ENCODE measurements at regions not wholly inside any gene's neighbourhood (a gene's known extent, or its start where the extent isn't known, plus 50 kb on each side); places are given as distances from the start of the nearest gene placed in this dataset.

- ChIA-PET CTCF (no interaction called here), POLR2A (no interaction called here)
- H3K4me1 ChIP-seq (ENCODE audit: control extremely low read depth in 1 of 4, control insufficient read depth in 4 of 4, insufficient read depth in 4 of 4, low read length in 3 of 4): no peaks in the 10 kb centered on the region
- H3K9me3 ChIP-seq (ENCODE audit: control extremely low read depth in 1 of 5, control insufficient read depth in 4 of 5, insufficient read depth in 2 of 5, low read depth in 1 of 5, low read length in 4 of 5): no peaks in the 10 kb centered on the region
- no peak overlapping the region for H3K4me3 ChIP-seq (ENCODE audit: control insufficient read depth in 1 of 7, extremely low read depth in 1 of 7, insufficient read depth in 4 of 7, low read depth in 2 of 7, low read length in 6 of 7)
- WGBS (ENCODE audit: insufficient coverage): no CpG with 5 or more reads among the region's 1 CpG
- no peaks in the 10 kb centered on the region for H3K27me3 ChIP-seq (replicated peaks in 2 of 5; ENCODE audit: control insufficient read depth in 4 of 5, insufficient read depth in 5 of 5, low read length in 4 of 5)
- no peak overlapping the region for H3K27ac ChIP-seq (ENCODE audit: insufficient read depth in 1 of 2, low read depth in 1 of 2, low read length in 2 of 2, poor library complexity in 1 of 2, severe bottlenecking in 2 of 2)
- H3K36me3 ChIP-seq (ENCODE audit: control insufficient read depth in 4 of 4, insufficient read depth in 4 of 4, low read length in 3 of 4): no peaks in the 10 kb centered on the region
- DNase-seq: no peak
Observed at GRCh38 chr2:103980401-103980800, 873.5 kb upstream of the POU3F3 start.

GRCh38 chr2:103982691-103983090 is 871.2 kb upstream of the POU3F3 start:
- CTCF ChIA-PET: no interaction called here
- no peak overlapping the region for H3K27ac ChIP-seq (ENCODE audit: insufficient read depth in 1 of 2, low read depth in 1 of 2, low read length in 2 of 2, poor library complexity in 1 of 2, severe bottlenecking in 2 of 2)
- no peaks in the 10 kb centered on the region for H3K36me3 ChIP-seq (ENCODE audit: control insufficient read depth in 4 of 4, insufficient read depth in 4 of 4, low read length in 3 of 4)
- H3K9me3 ChIP-seq (ENCODE audit: control extremely low read depth in 1 of 5, control insufficient read depth in 4 of 5, insufficient read depth in 2 of 5, low read depth in 1 of 5, low read length in 4 of 5): no peaks in the 10 kb centered on the region
- H3K27me3 ChIP-seq (replicated peaks in 2 of 5; ENCODE audit: control insufficient read depth in 4 of 5, insufficient read depth in 5 of 5, low read length in 4 of 5): no peaks in the 10 kb centered on the region
- POLR2A ChIA-PET: no interaction called here
- no peaks in the 10 kb centered on the region for H3K4me1 ChIP-seq (ENCODE audit: control extremely low read depth in 1 of 4, control insufficient read depth in 4 of 4, insufficient read depth in 4 of 4, low read length in 3 of 4)
- WGBS (ENCODE audit: insufficient coverage): no CpG with 5 or more reads among the region's 3 CpGs
- no peak overlapping the region for H3K4me3 ChIP-seq (ENCODE audit: control insufficient read depth in 1 of 7, extremely low read depth in 1 of 7, insufficient read depth in 4 of 7, low read depth in 2 of 7, low read length in 6 of 7)
- no peak for DNase-seq

- Histone ChIP-seq H3K27ac (ENCODE audit: insufficient read depth in 1 of 2, low read depth in 1 of 2, low read length in 2 of 2, poor library complexity in 1 of 2, severe bottlenecking in 2 of 2) (no peak overlapping the region), H3K4me1 (ENCODE audit: control extremely low read depth in 1 of 4, control insufficient read depth in 4 of 4, insufficient read depth in 4 of 4, low read length in 3 of 4) (no peaks in the 10 kb centered on the region), H3K36me3 (ENCODE audit: control insufficient read depth in 4 of 4, insufficient read depth in 4 of 4, low read length in 3 of 4) (no peaks in the 10 kb centered on the region), H3K27me3 (replicated peaks in 2 of 5; ENCODE audit: control insufficient read depth in 4 of 5, insufficient read depth in 5 of 5, low read length in 4 of 5) (no peaks in the 10 kb centered on the region), H3K9me3 (ENCODE audit: control extremely low read depth in 1 of 5, control insufficient read depth in 4 of 5, insufficient read depth in 2 of 5, low read depth in 1 of 5, low read length in 4 of 5) (no peaks in the 10 kb centered on the region), H3K4me3 (ENCODE audit: control insufficient read depth in 1 of 7, extremely low read depth in 1 of 7, insufficient read depth in 4 of 7, low read depth in 2 of 7, low read length in 6 of 7) (no peak overlapping the region)
- no peak for DNase-seq
- WGBS (ENCODE audit: insufficient coverage): 75% methylated on average over 2 of the region's 4 CpGs
- POLR2A ChIA-PET: no interaction called here
- CTCF ChIA-PET: no interaction called here
Observed at GRCh38 chr2:103986001-103986400, 867.9 kb upstream of the POU3F3 start.

- no peak overlapping the region for H3K27ac ChIP-seq (ENCODE audit: insufficient read depth in 1 of 2, low read depth in 1 of 2, low read length in 2 of 2, poor library complexity in 1 of 2, severe bottlenecking in 2 of 2)
- H3K36me3 ChIP-seq (ENCODE audit: control insufficient read depth in 4 of 4, insufficient read depth in 4 of 4, low read length in 3 of 4): no peaks in the 10 kb centered on the region
- WGBS (ENCODE audit: insufficient coverage): 92% methylated on average over 2 of the region's 2 CpGs
- no peak overlapping the region for H3K4me3 ChIP-seq (ENCODE audit: control insufficient read depth in 1 of 7, extremely low read depth in 1 of 7, insufficient read depth in 4 of 7, low read depth in 2 of 7, low read length in 6 of 7)
- H3K27me3 ChIP-seq (replicated peaks in 2 of 5; ENCODE audit: control insufficient read depth in 4 of 5, insufficient read depth in 5 of 5, low read length in 4 of 5): no peaks in the 10 kb centered on the region
- ChIA-PET POLR2A (no interaction called here), CTCF (no interaction called here)
- H3K4me1 ChIP-seq (ENCODE audit: control extremely low read depth in 1 of 4, control insufficient read depth in 4 of 4, insufficient read depth in 4 of 4, low read length in 3 of 4): no peaks in the 10 kb centered on the region
- H3K9me3 ChIP-seq (ENCODE audit: control extremely low read depth in 1 of 5, control insufficient read depth in 4 of 5, insufficient read depth in 2 of 5, low read depth in 1 of 5, low read length in 4 of 5): no peaks in the 10 kb centered on the region
- DNase-seq: peak in 1 of 3 donors; percentile 2
Observed at GRCh38 chr2:103991591-103991990, 862.3 kb upstream of the POU3F3 start.

- 100% methylated on average over 2 of the region's 3 CpGs for WGBS (ENCODE audit: insufficient coverage)
- H3K4me3 ChIP-seq (ENCODE audit: control insufficient read depth in 1 of 7, extremely low read depth in 1 of 7, insufficient read depth in 4 of 7, low read depth in 2 of 7, low read length in 6 of 7): no peak overlapping the region
- no peaks in the 10 kb centered on the region for H3K27me3 ChIP-seq (replicated peaks in 2 of 5; ENCODE audit: control insufficient read depth in 4 of 5, insufficient read depth in 5 of 5, low read length in 4 of 5)
- DNase-seq: no peak
- ChIA-PET CTCF (no interaction called here), POLR2A (no interaction called here)
- H3K36me3 ChIP-seq (ENCODE audit: control insufficient read depth in 4 of 4, insufficient read depth in 4 of 4, low read length in 3 of 4): no peaks in the 10 kb centered on the region
- H3K27ac ChIP-seq (ENCODE audit: insufficient read depth in 1 of 2, low read depth in 1 of 2, low read length in 2 of 2, poor library complexity in 1 of 2, severe bottlenecking in 2 of 2): no peak overlapping the region
- no peaks in the 10 kb centered on the region for H3K9me3 ChIP-seq (ENCODE audit: control extremely low read depth in 1 of 5, control insufficient read depth in 4 of 5, insufficient read depth in 2 of 5, low read depth in 1 of 5, low read length in 4 of 5)
- H3K4me1 ChIP-seq (ENCODE audit: control extremely low read depth in 1 of 4, control insufficient read depth in 4 of 4, insufficient read depth in 4 of 4, low read length in 3 of 4): no peaks in the 10 kb centered on the region
Observed at GRCh38 chr2:104004821-104005220, 849.1 kb upstream of the POU3F3 start.

- H3K4me1 ChIP-seq (ENCODE audit: control extremely low read depth in 1 of 4, control insufficient read depth in 4 of 4, insufficient read depth in 4 of 4, low read length in 3 of 4): no peaks in the 10 kb centered on the region
- H3K36me3 ChIP-seq (ENCODE audit: control insufficient read depth in 4 of 4, insufficient read depth in 4 of 4, low read length in 3 of 4): no peaks in the 10 kb centered on the region
- ChIA-PET CTCF (no interaction called here), POLR2A (no interaction called here)
- no peaks in the 10 kb centered on the region for H3K27me3 ChIP-seq (replicated peaks in 2 of 5; ENCODE audit: control insufficient read depth in 4 of 5, insufficient read depth in 5 of 5, low read length in 4 of 5)
- DNase-seq: no peak
- WGBS (ENCODE audit: insufficient coverage): 100% methylated on average over 1 of the region's 3 CpGs
- no peak overlapping the region for H3K27ac ChIP-seq (ENCODE audit: insufficient read depth in 1 of 2, low read depth in 1 of 2, low read length in 2 of 2, poor library complexity in 1 of 2, severe bottlenecking in 2 of 2)
- H3K4me3 ChIP-seq (ENCODE audit: control insufficient read depth in 1 of 7, extremely low read depth in 1 of 7, insufficient read depth in 4 of 7, low read depth in 2 of 7, low read length in 6 of 7): no peak overlapping the region
- no peaks in the 10 kb centered on the region for H3K9me3 ChIP-seq (ENCODE audit: control extremely low read depth in 1 of 5, control insufficient read depth in 4 of 5, insufficient read depth in 2 of 5, low read depth in 1 of 5, low read length in 4 of 5)
Observed at GRCh38 chr2:104016801-104017200, 837.1 kb upstream of the POU3F3 start.

GRCh38 chr2:104023306-104023705 is 830.6 kb upstream of the POU3F3 start:
- Histone ChIP-seq H3K4me3 (ENCODE audit: control insufficient read depth in 1 of 7, extremely low read depth in 1 of 7, insufficient read depth in 4 of 7, low read depth in 2 of 7, low read length in 6 of 7) (no peak overlapping the region), H3K27ac (ENCODE audit: insufficient read depth in 1 of 2, low read depth in 1 of 2, low read length in 2 of 2, poor library complexity in 1 of 2, severe bottlenecking in 2 of 2) (no peak overlapping the region), H3K9me3 (ENCODE audit: control extremely low read depth in 1 of 5, control insufficient read depth in 4 of 5, insufficient read depth in 2 of 5, low read depth in 1 of 5, low read length in 4 of 5) (no peaks in the 10 kb centered on the region), H3K4me1 (ENCODE audit: control extremely low read depth in 1 of 4, control insufficient read depth in 4 of 4, insufficient read depth in 4 of 4, low read length in 3 of 4) (no peaks in the 10 kb centered on the region), H3K36me3 (ENCODE audit: control insufficient read depth in 4 of 4, insufficient read depth in 4 of 4, low read length in 3 of 4) (no peaks in the 10 kb centered on the region), H3K27me3 (replicated peaks in 2 of 5; ENCODE audit: control insufficient read depth in 4 of 5, insufficient read depth in 5 of 5, low read length in 4 of 5) (peaks cover 0 to 10% (median 4%) of the 10 kb centered on the region in 5 experiments)
- DNase-seq: no peak
- WGBS (ENCODE audit: insufficient coverage): 59% methylated on average over 2 of the region's 2 CpGs
- POLR2A ChIA-PET: interaction anchor here (0.7 kb wide), 1 partner anchor 697 kb away, joined by 3 read pairs; no protein-coding TSS in a partner anchor
- CTCF ChIA-PET: interaction anchor here (1.5 kb wide), 1 partner anchor 11 kb away, joined by 4 read pairs; no protein-coding TSS in a partner anchor

All from common myeloid progenitor, CD34-positive (primary cell).